GM21825 (cell line): ENCODE measurements at regions not wholly inside any gene's neighbourhood (a gene's known extent, or its start where the extent isn't known, plus 50 kb on each side); places are given as distances from the start of the nearest gene placed in this dataset.

ENCODE experiments used
- ATAC-seq: cut with Tn5 transposase; IDR thresholded peaks from one replicate; pipeline ENCODE4 v1.9.1; 2021; ENCODE audit warnings: mild to moderate bottlenecking, moderate library complexity; ENCODE audit not compliant: unreplicated experiment

- ATAC-seq, result peak; percentile 92
These were observed 313.5 kb upstream of the PDE4D start for GRCh38 chr5:60207040-60207439.

DNA sequence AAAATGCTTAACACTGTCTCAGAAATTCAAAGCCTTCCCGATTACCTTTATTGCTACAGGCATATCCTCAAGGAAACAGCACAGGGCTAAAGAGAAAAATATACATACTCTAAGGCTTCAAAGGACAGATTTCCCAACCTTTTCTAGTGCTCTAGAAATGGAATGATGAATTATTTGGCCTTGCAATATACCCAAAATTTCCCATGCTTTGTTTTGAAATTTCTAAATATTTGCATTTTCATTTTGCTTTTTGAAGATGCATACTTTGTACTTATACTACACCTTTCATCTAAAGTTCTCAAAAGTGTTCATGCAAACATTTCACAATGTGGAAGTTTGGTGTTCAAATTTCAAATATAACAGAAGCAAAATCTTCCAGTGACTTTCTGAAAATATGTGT is 312.7 kb upstream of the PDE4D start:
- ATAC-seq, result no peak

GRCh38 chr5:60205071-60205470 is 311.5 kb upstream of the PDE4D start:
- no peak for ATAC-seq

DNA sequence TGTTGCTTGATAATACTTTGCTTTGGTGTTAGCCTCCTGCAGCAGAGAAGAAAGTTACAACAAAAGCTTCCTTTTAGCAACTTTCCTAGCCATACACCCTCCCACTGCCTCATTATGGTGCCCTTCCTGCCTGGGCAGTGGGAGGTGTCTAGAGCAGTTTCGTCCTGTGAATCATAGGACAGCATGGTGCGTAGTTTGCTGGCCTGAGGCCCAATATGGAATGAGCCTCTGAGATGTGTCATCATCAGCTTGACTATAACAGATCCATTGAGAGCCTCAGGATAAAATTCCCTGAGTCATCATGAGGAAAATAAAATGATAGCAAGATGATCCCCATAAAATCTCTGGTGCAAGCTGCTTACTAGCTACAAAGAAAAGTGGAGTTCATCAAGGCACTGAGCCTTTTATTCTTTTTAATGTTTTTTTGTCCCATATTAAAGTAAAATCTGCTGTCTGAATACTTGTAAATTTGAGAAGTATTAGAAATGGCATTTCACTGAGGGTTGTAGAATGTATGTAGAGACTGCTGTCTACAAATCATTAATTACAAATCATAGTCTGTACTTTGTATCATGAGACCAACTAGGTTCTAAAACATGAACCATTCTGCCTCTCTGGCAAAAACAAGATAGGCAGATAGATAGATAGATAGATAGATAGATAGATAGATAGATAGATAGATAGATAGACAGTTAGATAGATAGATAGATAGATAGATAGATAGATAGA is 303.0 kb upstream of the PDE4D start:
- ATAC-seq, result no peak

DNA sequence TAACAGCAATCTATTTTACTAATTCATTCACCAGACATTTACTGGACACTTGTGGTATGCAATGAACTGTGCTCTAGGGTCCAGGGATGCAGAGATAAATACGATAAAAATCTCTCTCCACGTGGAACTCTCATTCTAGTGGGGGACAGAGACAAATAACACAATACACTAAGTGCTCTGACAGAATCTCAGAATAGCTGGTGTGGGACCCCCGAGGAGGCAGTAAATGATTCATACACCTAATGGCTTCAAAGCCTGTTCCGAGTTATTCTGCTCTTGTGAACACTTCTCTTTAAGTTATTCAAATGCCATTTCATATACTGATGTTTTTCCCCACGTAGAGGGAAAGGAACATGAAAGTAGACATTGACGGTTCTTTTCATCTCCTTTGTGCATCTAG is 302.0 kb upstream of the PDE4D start:
- no peak for ATAC-seq

GRCh38 chr5:60195083-60195482 is 301.6 kb upstream of the PDE4D start:
- ATAC-seq, result no peak

DNA sequence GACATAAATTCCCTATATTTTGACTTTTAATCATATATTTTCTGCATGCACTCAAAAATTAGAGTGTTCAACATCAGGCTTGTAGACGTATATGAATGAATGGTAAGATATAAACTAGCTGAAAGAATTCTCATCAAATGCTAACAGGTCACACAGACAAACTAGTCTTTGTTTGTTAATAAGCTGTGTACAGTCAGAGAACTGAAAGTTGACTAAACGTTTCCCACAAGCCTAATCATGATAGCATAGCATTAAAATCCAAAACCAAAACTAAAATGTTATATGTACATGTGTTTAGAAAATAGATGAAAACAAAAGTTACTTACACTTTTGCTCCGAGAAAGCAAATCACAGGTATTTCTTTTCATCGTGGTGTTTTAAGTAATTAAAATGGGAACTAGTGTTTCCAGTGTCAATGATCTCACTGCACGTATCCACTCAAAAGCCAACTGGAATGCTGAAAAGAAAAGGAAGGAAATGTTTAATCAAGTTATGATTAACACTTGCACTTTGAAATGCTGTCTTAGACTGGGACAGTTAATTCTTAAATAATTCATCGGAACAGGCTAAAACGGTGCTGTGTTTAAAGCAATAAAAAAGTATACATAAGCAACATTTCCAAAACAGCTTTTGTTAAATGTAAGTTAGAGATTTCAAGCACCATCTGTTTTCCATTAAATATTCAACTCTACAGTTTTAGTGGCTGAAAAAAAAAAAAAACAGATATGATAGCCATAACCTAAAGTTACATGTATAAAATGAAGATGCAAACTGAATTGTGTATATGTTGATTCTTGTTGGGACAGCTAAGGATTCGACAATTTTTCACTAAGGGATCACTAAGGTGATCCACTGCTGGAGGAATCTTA is 291.9 kb upstream of the PDE4D start:
- ATAC-seq, result no peak

DNA sequence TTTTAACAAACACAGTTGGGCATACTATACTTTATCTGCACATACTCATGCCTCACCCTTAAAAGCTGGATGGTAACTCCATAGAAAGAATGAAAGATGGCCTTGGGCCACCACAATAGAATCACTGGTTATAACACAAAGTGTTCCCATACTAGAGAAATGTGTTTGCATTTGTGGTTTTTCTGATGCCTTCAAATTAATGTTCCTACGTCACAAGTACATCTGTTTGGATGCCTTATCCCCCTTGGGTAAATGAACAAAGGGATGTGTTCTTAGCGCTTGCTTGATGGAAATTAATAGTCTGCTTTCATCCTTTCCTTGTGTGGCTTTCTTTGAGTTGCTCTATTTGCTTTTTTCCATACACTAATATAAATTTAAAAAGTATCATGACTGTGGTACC is 291.1 kb upstream of the PDE4D start:
- no peak for ATAC-seq

DNA sequence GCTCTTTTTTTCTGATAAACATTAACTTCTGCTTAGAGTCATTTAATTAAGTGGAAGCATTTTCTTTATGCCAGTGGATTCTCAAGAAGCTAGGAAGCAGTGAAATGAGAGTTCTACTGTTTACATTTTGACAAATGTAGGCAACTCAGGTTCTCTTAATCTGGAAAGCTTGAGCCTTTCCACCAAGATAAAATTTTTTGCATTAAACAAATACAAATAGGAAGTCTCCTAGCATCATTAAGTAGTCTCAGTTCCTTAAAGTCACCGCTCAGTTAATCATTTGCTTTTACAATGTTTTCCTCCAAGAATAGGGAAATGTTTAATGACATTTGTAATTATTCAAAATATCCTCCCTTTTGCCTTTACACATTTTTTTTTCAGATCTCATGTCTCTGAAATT is 290.4 kb upstream of the PDE4D start:
- no peak for ATAC-seq

- no peak for ATAC-seq
These were observed 284.6 kb upstream of the PDE4D start for GRCh38 chr5:60178101-60178500.

- ATAC-seq, result no peak
These were observed 284.1 kb upstream of the PDE4D start for GRCh38 chr5:60177596-60177995.

DNA sequence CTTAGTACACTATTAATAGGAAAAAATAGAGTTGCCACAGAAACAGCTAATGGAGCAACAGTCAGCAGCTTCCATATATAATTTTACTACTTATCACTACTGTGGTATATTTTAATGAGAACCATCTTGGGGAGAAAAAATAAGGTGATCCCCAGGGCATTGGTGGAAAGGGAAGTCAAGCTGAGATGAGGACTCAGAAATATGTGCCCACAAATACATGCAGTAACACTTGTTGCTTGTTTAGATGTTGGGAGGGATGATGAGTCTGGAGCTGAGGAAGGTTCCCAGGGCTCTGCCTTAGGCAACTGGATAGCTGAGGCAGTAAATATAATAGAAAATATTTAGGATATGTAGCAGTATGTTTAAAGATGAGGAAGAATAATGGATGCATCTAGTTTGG is 280.1 kb upstream of the PDE4D start:
- no peak for ATAC-seq

GRCh38 chr5:60163762-60164161 is 270.2 kb upstream of the PDE4D start:
- ATAC-seq, result no peak

GRCh38 chr5:60162441-60162840 is 268.9 kb upstream of the PDE4D start:
- no peak for ATAC-seq

- peak; percentile 76 for ATAC-seq
These were observed 267.9 kb upstream of the PDE4D start for GRCh38 chr5:60161340-60161934.

GRCh38 chr5:60149081-60149480 is 255.6 kb upstream of the PDE4D start:
- ATAC-seq, result no peak

- ATAC-seq, result no peak
These were observed 254.8 kb upstream of the PDE4D start for GRCh38 chr5:60148366-60148765.

GRCh38 chr5:60147791-60148190 is 254.3 kb upstream of the PDE4D start:
- no peak for ATAC-seq

GRCh38 chr5:60143942-60144549 is 250.5 kb upstream of the PDE4D start:
- no peak for ATAC-seq

- no peak for ATAC-seq
These were observed 247.6 kb upstream of the PDE4D start for GRCh38 chr5:60141119-60141518.

- no peak for ATAC-seq
These were observed 243.3 kb upstream of the PDE4D start for GRCh38 chr5:60136841-60137240.
